NCI-H2107 treated with DMSO at 0.1 percent for 48 hours (cell line): ENCODE measurements at regions not wholly inside any gene's neighbourhood (a gene's known extent, or its start where the extent isn't known, plus 50 kb on each side); places are given as distances from the start of the nearest gene placed in this dataset.

Experiments
- DNase-seq: peaks from one replicate; lab custom pipeline; 2025; ENCODE audit not compliant: unreplicated experiment; lab: John Stamatoyannopoulos, UW

GRCh38 chr18:10300739-10301138 is 153.7 kb upstream of the APCDD1 start:
- DNase-seq, result no peak

DNA sequence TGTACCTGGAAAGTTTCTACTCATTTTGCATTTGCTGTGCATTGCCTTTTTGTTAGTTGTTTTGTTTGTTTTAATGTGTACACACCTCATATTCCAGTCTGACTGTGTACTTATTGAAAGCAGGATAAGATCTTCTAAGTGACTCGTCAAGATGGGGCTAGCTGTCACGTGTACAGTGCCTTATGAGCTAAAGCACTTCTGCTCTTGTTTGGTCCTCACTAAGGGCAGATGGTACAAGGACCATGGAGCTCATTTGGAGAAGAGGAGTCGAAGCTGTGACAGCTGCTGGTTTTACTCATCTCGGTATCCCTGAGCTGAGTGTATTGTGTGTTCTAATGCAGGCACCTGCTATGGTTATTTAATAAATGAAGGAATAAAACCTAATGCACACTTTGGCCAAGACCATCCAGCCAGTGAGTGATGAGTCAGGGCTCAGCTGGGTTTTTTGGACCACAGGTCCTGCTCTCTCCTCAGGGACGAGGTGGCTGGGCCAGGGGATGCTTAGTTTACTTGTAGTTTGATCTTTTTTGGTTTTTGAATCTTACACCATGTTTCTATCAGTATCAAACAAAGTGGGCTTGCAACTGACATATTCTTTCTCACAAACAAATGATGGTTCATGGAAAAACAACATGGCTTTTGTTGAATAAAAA is 152.5 kb upstream of the APCDD1 start:
- DNase-seq, result no peak

DNA sequence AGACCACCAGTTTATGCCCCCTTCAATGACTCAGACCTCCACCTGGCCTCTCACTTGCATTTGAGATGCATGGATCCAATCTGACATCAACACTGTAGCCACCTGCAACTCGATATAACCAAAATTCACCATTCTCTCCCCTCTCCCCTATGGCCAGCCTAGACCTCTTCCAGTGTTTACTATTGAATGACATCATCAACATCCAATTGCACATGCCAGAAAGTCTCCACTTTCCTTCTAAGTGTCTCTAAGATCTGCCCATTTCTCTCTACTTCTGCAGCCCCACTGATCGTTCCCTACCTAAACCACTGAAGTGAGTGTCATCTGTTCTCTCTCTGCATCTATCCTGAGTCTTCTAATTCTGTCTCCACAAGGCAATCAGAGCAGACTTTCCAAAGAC is 151.3 kb upstream of the APCDD1 start:
- no peak for DNase-seq

DNA sequence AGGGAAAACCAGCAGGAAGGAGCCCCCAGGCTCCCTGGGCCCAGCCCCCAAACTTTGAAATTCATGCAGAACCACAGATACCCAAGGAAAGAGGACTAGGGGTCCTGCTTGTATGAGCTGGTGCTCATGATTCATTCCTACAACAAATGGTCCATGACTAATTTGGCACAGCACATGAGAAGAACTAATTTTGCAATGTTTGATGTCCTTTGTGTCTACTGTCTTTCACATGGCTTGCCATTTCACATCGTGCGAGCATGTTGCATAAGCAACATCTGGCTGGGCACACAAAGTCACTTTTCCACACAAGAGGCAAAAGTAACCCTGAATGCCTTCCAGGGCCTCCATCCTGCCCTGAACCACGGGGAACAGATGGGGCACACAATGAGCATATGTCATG is 149.6 kb upstream of the APCDD1 start:
- no peak for DNase-seq

DNA sequence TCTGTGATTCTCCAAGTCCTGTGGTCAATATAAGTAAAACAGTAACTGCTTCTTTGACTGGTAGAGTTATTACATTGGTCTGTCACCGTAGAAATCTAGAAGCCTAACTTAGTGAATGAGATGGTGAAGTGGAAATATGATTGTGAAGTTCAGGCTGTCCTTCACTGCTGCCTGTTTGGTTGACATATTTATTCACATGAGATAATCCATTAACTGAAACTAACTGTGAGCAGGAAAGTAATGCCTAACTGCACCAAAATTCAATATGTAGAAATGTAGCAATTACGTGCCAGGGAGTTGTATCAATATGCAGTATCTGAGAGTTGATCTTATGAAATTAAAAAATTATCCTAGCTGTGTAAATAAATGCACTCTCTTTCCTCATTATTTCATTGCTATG is 147.7 kb upstream of the APCDD1 start:
- no peak for DNase-seq

GRCh38 chr18:10308154-10308553 is 146.3 kb upstream of the APCDD1 start:
- DNase-seq, result no peak

- no peak for DNase-seq
These were observed 143.8 kb upstream of the APCDD1 start for GRCh38 chr18:10310626-10311025.

- no peak for DNase-seq
These were observed 142.0 kb upstream of the APCDD1 start for GRCh38 chr18:10312326-10313015.

DNA sequence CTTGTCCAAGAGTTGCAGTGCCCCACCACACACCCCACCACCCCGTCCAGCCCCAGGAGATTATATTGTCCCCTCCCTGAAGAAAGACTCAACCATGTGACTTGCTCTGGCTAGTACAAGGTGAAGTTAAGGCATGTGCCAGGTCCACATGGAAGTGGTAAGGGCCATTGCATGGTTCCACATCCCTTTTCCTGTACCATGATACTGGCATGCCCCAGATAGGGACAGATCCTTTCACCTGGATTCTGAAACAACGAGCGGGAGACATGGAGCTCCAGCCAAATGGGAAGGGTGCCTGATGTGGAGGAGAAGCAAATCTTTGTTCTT is 141.5 kb upstream of the APCDD1 start:
- DNase-seq, result no peak

GRCh38 chr18:10314066-10314465 is 140.4 kb upstream of the APCDD1 start:
- no peak for DNase-seq

- no peak for DNase-seq
These were observed 138.9 kb upstream of the APCDD1 start for GRCh38 chr18:10315522-10315921.

- DNase-seq, result no peak
These were observed 137.7 kb upstream of the APCDD1 start for GRCh38 chr18:10316778-10317177.

GRCh38 chr18:10317864-10318690 is 136.4 kb upstream of the APCDD1 start:
- DNase-seq, result no peak

DNA sequence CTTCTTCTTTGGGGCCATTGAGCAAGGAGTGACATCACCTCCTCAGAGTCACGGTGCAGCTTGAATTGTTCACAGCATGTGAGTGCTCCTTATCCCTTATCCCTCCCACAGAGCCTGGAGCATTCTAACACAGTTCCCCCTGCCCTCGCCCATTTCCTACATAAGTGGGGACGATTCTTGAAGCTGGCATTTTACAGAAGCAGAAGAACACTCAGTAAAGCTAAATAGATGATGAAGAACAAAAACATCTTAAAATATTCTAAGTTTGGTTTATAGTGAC is 135.8 kb upstream of the APCDD1 start:
- no peak for DNase-seq

GRCh38 chr18:10319026-10319425 is 135.4 kb upstream of the APCDD1 start:
- DNase-seq, result no peak

- DNase-seq, result no peak
These were observed 134.4 kb upstream of the APCDD1 start for GRCh38 chr18:10319914-10320600.

DNA sequence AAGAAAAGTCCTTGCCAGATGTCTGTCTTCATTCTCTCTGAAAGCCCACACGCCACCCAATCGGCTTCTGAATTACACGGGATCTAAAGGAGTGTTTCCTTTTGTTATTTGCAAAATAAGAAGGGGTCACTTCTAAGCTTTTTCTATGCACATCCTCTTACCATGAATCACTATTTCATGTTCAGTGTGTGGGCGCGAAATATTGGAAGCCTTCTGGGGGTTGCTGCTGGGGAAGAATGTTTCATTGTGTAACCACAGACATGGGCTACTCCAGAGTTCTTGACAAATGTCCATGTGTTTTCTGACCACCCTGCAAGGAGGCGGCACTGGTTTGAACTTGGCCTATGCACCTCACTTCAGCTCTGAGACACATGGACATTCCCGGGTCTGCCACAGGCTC is 133.6 kb upstream of the APCDD1 start:
- DNase-seq, result no peak

DNA sequence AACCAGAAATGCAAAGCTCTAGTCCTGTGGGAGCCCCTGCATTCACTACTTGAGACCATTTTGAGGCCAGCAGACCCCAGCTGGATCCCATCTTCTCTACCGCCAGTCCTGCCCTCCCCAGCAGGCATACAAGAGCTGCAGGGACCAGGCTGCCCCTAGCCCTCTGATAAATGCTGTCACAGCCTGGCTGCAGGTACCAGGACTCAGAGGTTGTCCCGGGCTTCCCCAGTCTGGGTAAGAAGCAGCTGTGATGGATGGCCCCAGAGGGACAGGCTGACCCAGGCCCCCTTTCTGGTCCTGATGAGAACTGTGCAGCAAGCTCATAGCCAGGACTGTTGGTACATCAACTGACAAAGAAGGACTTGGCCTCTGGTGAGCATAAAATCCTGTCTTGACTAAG is 132.9 kb upstream of the APCDD1 start:
- DNase-seq, result no peak

GRCh38 chr18:10322004-10322403 is 132.4 kb upstream of the APCDD1 start:
- DNase-seq, result no peak

DNA sequence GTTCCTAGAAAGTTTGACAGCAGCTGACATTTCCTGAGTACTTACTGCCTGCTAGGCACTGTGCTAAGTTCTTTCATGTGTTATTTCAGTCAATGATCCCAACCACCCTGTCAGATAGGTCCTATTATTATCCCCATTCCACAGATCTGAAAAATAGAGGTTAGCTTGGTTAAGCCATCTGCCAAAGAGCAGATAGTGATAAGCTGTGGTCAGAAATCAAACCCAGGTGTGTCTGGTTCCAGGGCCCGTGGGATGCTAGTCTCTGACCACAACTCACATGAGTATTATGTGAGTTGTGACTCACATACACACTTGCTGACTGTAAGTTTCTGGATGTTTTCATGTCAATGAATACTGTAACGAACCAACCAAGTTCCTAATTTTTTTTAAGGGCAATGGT is 132.0 kb upstream of the APCDD1 start:
- DNase-seq, result no peak

DNA sequence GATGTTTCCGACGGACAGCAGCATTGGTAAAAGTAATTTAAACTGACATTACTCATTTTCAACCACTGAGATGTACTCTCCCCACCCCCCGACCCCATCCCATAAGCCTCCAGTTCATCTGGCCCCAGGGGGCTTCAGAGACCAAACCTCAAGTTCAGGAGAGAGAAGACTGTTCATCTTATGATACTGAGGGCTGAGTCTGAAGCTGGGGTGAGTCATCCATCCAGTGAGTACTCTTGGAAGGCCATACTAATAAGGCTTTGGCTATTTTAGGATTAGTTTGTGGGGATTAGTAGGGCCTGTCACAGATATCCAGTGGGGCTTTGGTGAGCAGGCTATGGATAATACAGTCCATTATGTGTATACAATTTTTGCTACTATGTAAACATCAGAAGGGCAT is 125.3 kb upstream of the APCDD1 start:
- no peak for DNase-seq

DNA sequence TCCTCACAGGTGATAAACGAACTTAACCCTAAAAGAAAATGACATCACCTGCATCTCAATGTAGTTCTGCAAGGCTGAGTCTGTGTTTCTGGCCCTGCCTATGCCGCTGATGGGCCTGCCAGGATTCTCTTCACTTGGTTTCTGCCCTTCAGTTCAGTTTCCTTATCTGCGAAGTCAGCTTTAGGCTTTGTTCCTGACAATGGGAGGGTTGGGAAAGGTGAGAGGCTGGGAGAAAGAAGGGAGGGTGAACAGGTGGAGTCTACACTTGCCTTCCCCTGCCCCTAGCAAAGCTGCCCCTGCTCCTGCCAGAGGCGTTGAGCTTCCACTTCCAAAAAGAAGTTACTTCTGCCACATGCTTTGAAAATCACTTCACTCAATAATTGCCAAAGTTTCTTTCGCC is 124.0 kb upstream of the APCDD1 start:
- no peak for DNase-seq
